ENCODE measurements at regions not wholly inside any gene's neighbourhood (a gene's known extent, or its start where the extent isn't known, plus 50 kb on each side); places are given as distances from the start of the nearest gene placed in this dataset.

DNA sequence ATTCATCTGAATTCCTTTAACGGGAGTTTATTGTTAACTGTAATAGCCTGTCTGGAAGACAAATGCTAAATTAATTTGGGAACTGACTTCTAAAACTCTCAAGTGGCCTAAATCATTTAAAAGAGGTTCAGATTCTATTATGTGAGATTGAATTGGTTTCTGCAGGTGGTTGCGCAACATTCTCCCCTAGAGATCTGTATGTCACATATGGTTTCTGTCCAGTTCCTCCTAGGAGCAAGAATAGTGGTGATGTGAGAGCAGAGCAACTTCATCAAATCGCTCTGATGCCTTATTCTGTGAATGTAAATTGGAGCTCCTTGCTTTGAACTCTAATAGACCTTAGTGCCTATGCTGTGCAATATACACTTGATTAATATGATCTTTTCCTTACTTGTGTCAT, 144.6 kb upstream of the GPR101 start:
- Histone ChIP-seq H3K9ac (ENCODE audit: low read length) (no peak overlapping the region), H3K4me1 (ENCODE audit: control insufficient read depth in 1 of 2, insufficient read depth in 2 of 2, low read length in 2 of 2) (no peaks in the 10 kb centered on the region), H2AFZ (ENCODE audit: insufficient read depth, low read length, poor library complexity) (no peak overlapping the region)

DNA sequence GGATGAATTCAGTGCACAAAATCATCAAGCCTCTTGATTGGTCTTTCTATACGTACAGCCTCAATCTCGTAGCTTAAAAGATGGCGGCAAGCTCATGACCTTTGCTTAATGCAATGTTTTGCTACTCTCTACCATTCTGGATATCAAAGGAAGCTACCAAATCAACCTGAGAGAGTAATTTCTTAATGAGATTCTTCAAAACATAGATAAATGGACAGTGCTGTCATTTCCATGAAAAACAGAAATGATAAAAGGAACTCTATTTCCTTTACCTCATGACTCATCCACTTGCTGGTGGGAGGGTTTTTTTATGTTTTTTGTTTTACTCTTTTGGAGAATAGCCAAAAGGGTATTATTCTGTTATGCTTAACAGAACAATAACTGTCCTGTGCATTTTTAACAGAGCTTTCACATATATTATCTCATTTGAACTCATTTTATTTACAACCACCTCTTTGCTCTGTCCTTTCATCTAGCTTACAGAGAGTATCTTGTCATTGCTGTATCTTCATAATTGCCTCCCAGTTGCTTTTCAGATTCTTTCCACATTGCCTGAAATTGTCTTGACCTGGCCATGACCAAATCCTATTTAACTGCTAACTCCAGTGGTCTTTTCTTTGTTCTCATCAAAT, 138.6 kb upstream of the GPR101 start:
- Histone ChIP-seq H3K79me2 (ENCODE audit: control insufficient read depth, insufficient read depth, low read length, poor library complexity) (no peaks in the 10 kb centered on the region), H3K4me1 (ENCODE audit: control insufficient read depth in 1 of 2, insufficient read depth in 2 of 2, low read length in 2 of 2) (no peaks in the 10 kb centered on the region), H4K12ac (ENCODE audit: low read depth, low read length) (no peak overlapping the region), H2BK5ac (ENCODE audit: low read depth, low read length, poor library complexity) (no peak overlapping the region), H3K9ac (ENCODE audit: low read length) (no peak overlapping the region), H3K27me3 (ENCODE audit: insufficient read depth, low read length) (no peaks in the 10 kb centered on the region), H2AFZ (ENCODE audit: insufficient read depth, low read length, poor library complexity) (no peak overlapping the region), H2BK12ac (ENCODE audit: low read length) (no peak overlapping the region), H3K18ac (ENCODE audit: low read length) (no peak overlapping the region), H4K91ac (ENCODE audit: low read depth, low read length) (no peak overlapping the region), H3K23ac (ENCODE audit: low read length) (no peak overlapping the region), H3K9me3 (ENCODE audit: insufficient read depth, low read depth, low read length) (no peaks in the 10 kb centered on the region), H2AK5ac (ENCODE audit: low read length) (no peak overlapping the region), H3K79me1 (ENCODE audit: low read length) (no peaks in the 10 kb centered on the region), H3K36me3 (ENCODE audit: control insufficient read depth in 1 of 2, insufficient read depth in 2 of 2, low read length in 2 of 2) (no peaks in the 10 kb centered on the region), H3K27ac (ENCODE audit: low read depth, low read length) (no peak overlapping the region), H3K4ac (ENCODE audit: low read depth, low read length) (no peak overlapping the region), H3K4me3 (ENCODE audit: low read depth, low read length) (no peak overlapping the region), H4K8ac (ENCODE audit: low read depth, low read length) (no peak overlapping the region), H2BK120ac (ENCODE audit: insufficient read depth, low read length, poor library complexity) (no peak overlapping the region), H3K14ac (ENCODE audit: low read length) (no peak overlapping the region), H3K4me2 (ENCODE audit: low read length) (no peak overlapping the region)
- no CpG with 5 or more reads among the region's 3 CpGs for WGBS (ENCODE audit: extremely low coverage, insufficient coverage, insufficient read length)
- no peak for DNase-seq

More for the DNA sequence above, 144.6 kb upstream of the GPR101 start:
- no peaks in the 10 kb centered on the region for H3K9me3 ChIP-seq (ENCODE audit: insufficient read depth, low read depth, low read length)
- no peaks in the 10 kb centered on the region for H3K79me2 ChIP-seq (ENCODE audit: control insufficient read depth, insufficient read depth, low read length, poor library complexity)
- no peaks in the 10 kb centered on the region for H3K36me3 ChIP-seq (ENCODE audit: control insufficient read depth in 1 of 2, insufficient read depth in 2 of 2, low read length in 2 of 2)
- no peak overlapping the region for H4K12ac ChIP-seq (ENCODE audit: low read depth, low read length)
- no peaks in the 10 kb centered on the region for H3K79me1 ChIP-seq (ENCODE audit: low read length)
- no peak overlapping the region for H3K4me3 ChIP-seq (ENCODE audit: low read depth, low read length)
- no peak overlapping the region for H3K14ac ChIP-seq (ENCODE audit: low read length)
- no peak overlapping the region for H3K4ac ChIP-seq (ENCODE audit: low read depth, low read length)
- no peak overlapping the region for H2AK5ac ChIP-seq (ENCODE audit: low read length)
- no peak overlapping the region for H4K91ac ChIP-seq (ENCODE audit: low read depth, low read length)
- H2BK120ac ChIP-seq (ENCODE audit: insufficient read depth, low read length, poor library complexity), result no peak overlapping the region
- no peak overlapping the region for H3K18ac ChIP-seq (ENCODE audit: low read length)
- no CpG with 5 or more reads among the region's 3 CpGs for WGBS (ENCODE audit: extremely low coverage, insufficient coverage, insufficient read length)
- DNase-seq, result no peak
- H2BK12ac ChIP-seq (ENCODE audit: low read length), result no peak overlapping the region
- no peak overlapping the region for H3K27ac ChIP-seq (ENCODE audit: low read depth, low read length)
- H3K4me2 ChIP-seq (ENCODE audit: low read length), result no peak overlapping the region
- no peak overlapping the region for H4K8ac ChIP-seq (ENCODE audit: low read depth, low read length)
- H3K27me3 ChIP-seq (ENCODE audit: insufficient read depth, low read length), result no peaks in the 10 kb centered on the region
- H2BK5ac ChIP-seq (ENCODE audit: low read depth, low read length, poor library complexity), result no peak overlapping the region
- no peak overlapping the region for H3K23ac ChIP-seq (ENCODE audit: low read length)

DNA sequence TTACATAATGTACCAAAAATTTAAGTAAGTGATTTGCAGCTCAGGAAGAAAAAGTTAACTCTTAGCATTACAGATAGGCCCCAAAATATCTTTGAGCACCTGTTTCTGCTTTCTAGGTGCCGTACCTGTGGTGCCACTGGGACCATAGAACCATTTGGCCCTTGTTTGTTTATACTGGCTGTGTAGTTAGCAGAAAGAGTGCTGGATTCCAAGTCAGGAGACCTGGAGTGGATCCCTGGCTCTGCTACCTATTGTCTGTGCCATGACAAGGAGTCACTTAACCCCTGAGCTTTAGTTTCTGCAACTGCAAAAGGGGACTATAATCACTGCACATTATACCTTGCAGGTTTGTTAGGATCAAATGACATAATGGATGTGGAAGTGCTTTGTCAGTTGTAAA, 137.8 kb upstream of the GPR101 start:
- Histone ChIP-seq H2BK120ac (ENCODE audit: insufficient read depth, low read length, poor library complexity) (no peak overlapping the region), H3K27ac (ENCODE audit: low read depth, low read length) (no peak overlapping the region), H3K9me3 (ENCODE audit: insufficient read depth, low read depth, low read length) (no peaks in the 10 kb centered on the region), H2AK5ac (ENCODE audit: low read length) (no peak overlapping the region), H3K36me3 (ENCODE audit: control insufficient read depth in 1 of 2, insufficient read depth in 2 of 2, low read length in 2 of 2) (no peaks in the 10 kb centered on the region), H3K4me2 (ENCODE audit: low read length) (no peak overlapping the region), H2BK5ac (ENCODE audit: low read depth, low read length, poor library complexity) (no peak overlapping the region), H3K23ac (ENCODE audit: low read length) (no peak overlapping the region), H4K8ac (ENCODE audit: low read depth, low read length) (no peak overlapping the region), H3K79me1 (ENCODE audit: low read length) (no peaks in the 10 kb centered on the region), H2BK12ac (ENCODE audit: low read length) (no peak overlapping the region), H3K18ac (ENCODE audit: low read length) (no peak overlapping the region), H3K4ac (ENCODE audit: low read depth, low read length) (no peak overlapping the region), H3K27me3 (ENCODE audit: insufficient read depth, low read length) (no peaks in the 10 kb centered on the region), H3K9ac (ENCODE audit: low read length) (no peak overlapping the region), H4K91ac (ENCODE audit: low read depth, low read length) (no peak overlapping the region), H3K14ac (ENCODE audit: low read length) (no peak overlapping the region), H3K4me1 (ENCODE audit: control insufficient read depth in 1 of 2, insufficient read depth in 2 of 2, low read length in 2 of 2) (no peaks in the 10 kb centered on the region), H3K4me3 (ENCODE audit: low read depth, low read length) (no peak overlapping the region), H2AFZ (ENCODE audit: insufficient read depth, low read length, poor library complexity) (no peak overlapping the region), H4K12ac (ENCODE audit: low read depth, low read length) (no peak overlapping the region), H3K79me2 (ENCODE audit: control insufficient read depth, insufficient read depth, low read length, poor library complexity) (no peaks in the 10 kb centered on the region)
- no peak for DNase-seq
- no CpG with 5 or more reads among the region's 1 CpG for WGBS (ENCODE audit: extremely low coverage, insufficient coverage, insufficient read length)

DNA sequence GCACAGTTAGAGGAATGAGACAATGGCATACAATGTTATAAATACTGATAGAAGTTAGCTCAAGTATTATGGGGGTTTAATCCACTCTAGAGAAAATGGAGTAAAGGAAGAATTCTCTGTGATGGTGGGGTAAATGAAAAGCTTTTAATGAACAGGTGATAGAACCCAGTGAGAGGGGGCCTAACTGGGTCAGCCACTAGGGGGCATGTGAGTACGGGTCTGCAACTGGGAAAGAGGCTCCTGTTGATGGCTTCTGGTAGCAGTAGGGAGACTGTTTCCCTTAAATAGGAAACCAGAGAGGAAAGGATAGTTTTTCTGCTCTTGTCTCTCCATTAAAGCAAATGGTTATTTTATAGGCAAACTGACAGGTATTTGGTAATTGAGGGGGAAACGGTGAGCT, 132.8 kb upstream of the GPR101 start:
- Histone ChIP-seq H3K9ac (ENCODE audit: low read length) (no peak overlapping the region), H2BK12ac (ENCODE audit: low read length) (no peak overlapping the region), H4K91ac (ENCODE audit: low read depth, low read length) (no peak overlapping the region), H3K27ac (ENCODE audit: low read depth, low read length) (no peak overlapping the region), H3K79me2 (ENCODE audit: control insufficient read depth, insufficient read depth, low read length, poor library complexity) (no peaks in the 10 kb centered on the region), H4K12ac (ENCODE audit: low read depth, low read length) (no peak overlapping the region), H3K14ac (ENCODE audit: low read length) (no peak overlapping the region), H3K4me2 (ENCODE audit: low read length) (no peak overlapping the region), H2BK5ac (ENCODE audit: low read depth, low read length, poor library complexity) (no peak overlapping the region), H2AK5ac (ENCODE audit: low read length) (no peak overlapping the region), H3K79me1 (ENCODE audit: low read length) (no peaks in the 10 kb centered on the region), H3K4me3 (ENCODE audit: low read depth, low read length) (no peak overlapping the region), H2AFZ (ENCODE audit: insufficient read depth, low read length, poor library complexity) (no peak overlapping the region), H3K36me3 (ENCODE audit: control insufficient read depth in 1 of 2, insufficient read depth in 2 of 2, low read length in 2 of 2) (no peaks in the 10 kb centered on the region), H3K27me3 (ENCODE audit: insufficient read depth, low read length) (no peaks in the 10 kb centered on the region), H2BK120ac (ENCODE audit: insufficient read depth, low read length, poor library complexity) (no peak overlapping the region), H4K8ac (ENCODE audit: low read depth, low read length) (no peak overlapping the region), H3K18ac (ENCODE audit: low read length) (no peak overlapping the region), H3K4me1 (ENCODE audit: control insufficient read depth in 1 of 2, insufficient read depth in 2 of 2, low read length in 2 of 2) (no peaks in the 10 kb centered on the region), H3K23ac (ENCODE audit: low read length) (no peak overlapping the region), H3K9me3 (ENCODE audit: insufficient read depth, low read depth, low read length) (no peaks in the 10 kb centered on the region), H3K4ac (ENCODE audit: low read depth, low read length) (no peak overlapping the region)
- no CpG with 5 or more reads among the region's 2 CpGs for WGBS (ENCODE audit: extremely low coverage, insufficient coverage, insufficient read length)
- no peak for DNase-seq
